ENCODE measurements at regions not wholly inside any gene's neighbourhood (a gene's known extent, or its start where the extent isn't known, plus 50 kb on each side); places are given as distances from the start of the nearest gene placed in this dataset.

DNA sequence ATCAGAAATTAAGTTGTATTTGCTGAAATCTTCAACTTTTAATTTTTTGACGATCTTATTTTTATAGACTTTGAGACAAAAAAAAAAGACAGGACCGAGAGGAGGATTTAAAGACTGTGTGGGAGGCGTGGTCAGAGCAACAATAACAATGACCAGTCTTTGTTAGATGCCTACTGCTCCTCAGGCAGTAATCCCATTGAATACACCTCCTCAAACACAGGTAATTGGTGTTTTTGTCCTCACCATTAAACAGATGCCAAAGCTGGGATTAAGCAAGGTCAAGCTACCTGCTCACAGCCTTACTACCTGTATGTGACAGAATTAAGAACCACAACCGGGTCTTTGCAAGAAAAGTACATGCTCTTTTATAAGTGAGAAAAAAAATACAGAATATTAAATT is 233.3 kb upstream of the GRAMD2B start:
- no peak for TF ChIP-seq CTCF (IDR thresholded peaks at IDR 0.05; ENCODE audit: low read depth, low read length)
- Histone ChIP-seq H3K4me3 (ENCODE audit: low read depth, low read length) (no peak overlapping the region), H3K9me3 (no peaks in the 10 kb centered on the region; the same call in 1 of the 2 replicates), H3K4me1 (no peaks in the 10 kb centered on the region; the same call in 1 of the 2 replicates), H3K27me3 (no peaks in the 10 kb centered on the region), H3K36me3 (no peaks in the 10 kb centered on the region)
- no peak for DNase-seq

- TF ChIP-seq CTCF (IDR thresholded peaks at IDR 0.05; ENCODE audit: low read depth, low read length): no peak
- H3K36me3 ChIP-seq: no peaks in the 10 kb centered on the region
Observed at GRCh38 chr5:126192226-126192625, 231.0 kb upstream of the GRAMD2B start.

DNA sequence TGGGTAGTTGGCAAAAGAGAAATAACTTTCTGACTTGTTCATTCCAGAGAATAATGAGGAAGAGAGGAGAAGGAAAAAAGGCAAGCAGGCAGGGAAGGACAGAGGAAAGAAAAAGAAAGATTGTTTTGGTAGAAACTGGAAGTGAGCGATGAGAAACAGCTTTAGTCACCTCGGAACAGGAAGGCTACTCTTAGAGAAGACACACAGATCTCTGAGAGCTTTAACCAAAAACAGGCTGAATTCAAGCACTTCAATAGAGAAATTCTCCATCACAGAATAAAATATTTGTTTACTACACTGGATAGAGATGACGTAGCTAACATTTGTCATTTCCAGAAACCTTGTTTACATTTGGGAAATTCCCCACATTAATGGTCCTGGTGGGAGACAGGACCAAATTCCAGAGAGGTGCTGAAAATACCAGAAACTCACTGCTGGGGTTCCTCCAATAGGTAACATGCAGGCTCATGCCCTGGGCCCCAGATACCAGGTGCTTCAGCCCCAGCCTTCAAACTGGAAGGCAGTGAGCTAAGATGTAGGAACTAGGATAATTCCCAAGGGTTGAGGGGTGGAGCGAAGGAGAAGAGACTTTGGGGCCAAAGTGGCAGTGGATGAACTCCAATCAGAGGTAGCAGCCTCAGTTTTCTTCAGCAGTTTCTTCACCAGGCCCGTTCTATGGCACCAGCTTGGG is 227.7 kb upstream of the GRAMD2B start:
- H3K9me3 ChIP-seq: no peaks in the 10 kb centered on the region; the same call in 1 of the 2 replicates
- no peak for DNase-seq
- TF ChIP-seq CTCF (IDR thresholded peaks at IDR 0.05; ENCODE audit: low read depth, low read length): no peak
- no peaks in the 10 kb centered on the region for H3K4me1 ChIP-seq
- H3K27me3 ChIP-seq: no peaks in the 10 kb centered on the region
- no peaks in the 10 kb centered on the region for H3K36me3 ChIP-seq
- H3K4me3 ChIP-seq (ENCODE audit: low read depth, low read length): no peak overlapping the region

More at GRCh38 chr5:126192226-126192625, 231.0 kb upstream of the GRAMD2B start:
- Histone ChIP-seq H3K9me3 (no peaks in the 10 kb centered on the region; the same call in 1 of the 2 replicates), H3K4me1 (no peaks in the 10 kb centered on the region; the same call in 1 of the 2 replicates), H3K27me3 (no peaks in the 10 kb centered on the region), H3K4me3 (ENCODE audit: low read depth, low read length) (no peak overlapping the region)
- no peak for DNase-seq

DNA sequence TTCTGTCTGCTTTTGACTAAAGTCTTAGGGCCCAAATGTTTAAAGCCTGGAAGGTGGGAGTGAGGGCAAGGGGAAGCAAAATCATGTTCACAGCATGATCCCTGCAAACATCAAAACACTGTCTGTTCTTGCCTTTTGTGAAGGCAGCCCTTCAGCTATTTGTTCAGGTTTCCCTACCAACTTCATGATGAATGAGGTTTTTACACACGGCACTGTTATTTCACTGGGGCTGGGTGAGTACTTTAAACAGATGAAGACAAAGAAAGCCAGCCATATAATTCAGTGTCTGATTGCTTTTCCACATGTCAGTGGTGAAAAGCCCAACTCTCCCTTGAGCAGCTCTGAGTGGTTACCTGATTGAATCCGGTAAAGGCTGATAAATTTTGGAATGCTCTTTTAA is 224.7 kb upstream of the GRAMD2B start:
- H3K4me3 ChIP-seq (ENCODE audit: low read depth, low read length): no peak overlapping the region
- H3K27me3 ChIP-seq: no peaks in the 10 kb centered on the region
- no peak for DNase-seq
- no peaks in the 10 kb centered on the region; the same call in 1 of the 2 replicates for H3K9me3 ChIP-seq
- TF ChIP-seq CTCF (IDR thresholded peaks at IDR 0.05; ENCODE audit: low read depth, low read length): no peak
- H3K36me3 ChIP-seq: no peaks in the 10 kb centered on the region
- H3K4me1 ChIP-seq: no peaks in the 10 kb centered on the region

DNA sequence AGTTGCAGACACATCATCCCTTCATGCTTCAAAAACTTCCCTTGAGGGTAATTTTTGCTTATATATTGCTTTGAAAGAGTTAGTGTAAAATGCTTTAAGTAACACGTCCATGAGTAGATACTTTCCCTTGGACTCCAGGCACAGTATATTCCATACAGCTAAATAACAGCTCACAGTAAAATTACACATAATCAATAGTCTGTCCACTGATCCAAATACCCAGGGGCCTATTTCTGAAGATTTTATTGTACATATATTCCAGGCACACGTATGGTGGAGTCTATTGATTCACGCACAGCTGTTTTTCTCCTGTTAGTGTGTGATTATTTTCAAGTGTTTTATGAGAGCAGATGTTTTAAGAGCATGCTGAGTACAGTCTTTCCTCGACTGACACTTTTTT is 223.7 kb upstream of the GRAMD2B start:
- no peak for DNase-seq
- Histone ChIP-seq H3K27me3 (no peaks in the 10 kb centered on the region), H3K4me1 (no peaks in the 10 kb centered on the region), H3K4me3 (ENCODE audit: low read depth, low read length) (no peak overlapping the region), H3K36me3 (no peaks in the 10 kb centered on the region), H3K9me3 (no peaks in the 10 kb centered on the region; the same call in 1 of the 2 replicates)
- TF ChIP-seq CTCF (IDR thresholded peaks at IDR 0.05; ENCODE audit: low read depth, low read length): no peak

GRCh38 chr5:126208691-126209090 is 214.5 kb upstream of the GRAMD2B start:
- no peak for DNase-seq

More at GRCh38 chr5:126208691-126209090, 214.5 kb upstream of the GRAMD2B start:
- Histone ChIP-seq H3K9me3 (peaks cover 3% of the 10 kb centered on the region; the same call in 1 of the 2 replicates), H3K27me3 (no peaks in the 10 kb centered on the region), H3K36me3 (no peaks in the 10 kb centered on the region), H3K4me1 (peaks cover 4% of the 10 kb centered on the region; the same call in 1 of the 2 replicates), H3K4me3 (ENCODE audit: low read depth, low read length) (no peak overlapping the region)
- TF ChIP-seq CTCF (IDR thresholded peaks at IDR 0.05; ENCODE audit: low read depth, low read length): no peak
